CD14-positive monocyte (primary cell): ENCODE measurements at regions not wholly inside any gene's neighbourhood (a gene's known extent, or its start where the extent isn't known, plus 50 kb on each side); places are given as distances from the start of the nearest gene placed in this dataset.

Source experiments
- DNase-seq, 3 donors: peaks; one replicate each; pipeline ENCODE4 v3.0.0-alpha.2; 2011 to 2022
- H2AFZ ChIP-seq: 2 replicates; pipeline ENCODE4 v1.6.0; 2012; ENCODE audit warnings: mild to moderate bottlenecking, low read depth, low read length, inconsistent platforms; ENCODE audit not compliant: insufficient read depth, poor library complexity, severe bottlenecking
- H3K27ac ChIP-seq, 2 donors: 1 replicate in 1 of 2; 2 replicates in 1 of 2; pipeline ENCODE4 v1.5.1; 2012 to 2013; ENCODE audit warnings: low read length in 2 of 2, control low read depth in 1 of 2, inconsistent platforms in 1 of 2, low read depth in 1 of 2, mild to moderate bottlenecking in 1 of 2
- H3K27me3 ChIP-seq, 2 donors: one replicate each; pipeline versions ENCODE4 v1.6.0 to v1.6.1; 2011 to 2013; ENCODE audit warnings: low read length in 2 of 2; ENCODE audit not compliant: control insufficient read depth in 2 of 2, insufficient read depth in 2 of 2
- H3K36me3 ChIP-seq, 2 donors: replicated peaks in 1 of 2; 1 replicate in 1 of 2; 2 replicates in 1 of 2; pipeline versions ENCODE4 v1.5.1 to v1.6.1; 2012 to 2013; ENCODE audit warnings: low read length in 2 of 2, control low read depth in 1 of 2, inconsistent platforms in 1 of 2, mild to moderate bottlenecking in 1 of 2; ENCODE audit not compliant: insufficient read depth in 2 of 2, control insufficient read depth in 1 of 2
- H3K4me1 ChIP-seq, 2 donors: 1 replicate in 1 of 2; 2 replicates in 1 of 2; pipeline versions ENCODE4 v1.5.1 to v1.6.1; 2012 to 2013; ENCODE audit warnings: low read length in 2 of 2, control low read depth in 1 of 2, inconsistent platforms in 1 of 2, mild to moderate bottlenecking in 1 of 2, moderate library complexity in 1 of 2; ENCODE audit not compliant: insufficient read depth in 2 of 2, control insufficient read depth in 1 of 2
- H3K4me2 ChIP-seq: replicated peaks from 2 replicates; pipeline ENCODE3; 2012; ENCODE audit warnings: low read length, moderate library complexity, mild to moderate bottlenecking; ENCODE audit not compliant: poor library complexity, severe bottlenecking; ENCODE audit errors: extremely low read depth
- H3K4me3 ChIP-seq, 3 experiments: fragments of 200-600 bp in 1 of 3; sonication (generic) in 1 of 3; replicated peaks in 1 of 3; 1 replicate in 2 of 3; 2 replicates in 1 of 3; pipeline ENCODE4 v1.5.1; 2011 to 2013; ENCODE audit warnings: low read length in 3 of 3, mild to moderate bottlenecking in 3 of 3, control low read depth in 2 of 3, low read depth in 2 of 3, inconsistent platforms in 1 of 3, moderate library complexity in 1 of 3
- H3K79me2 ChIP-seq: 2 replicates; pipeline ENCODE4 v1.6.0; 2012; ENCODE audit warnings: mild to moderate bottlenecking, control low read depth, inconsistent platforms, low read length, moderate library complexity; ENCODE audit not compliant: insufficient read depth
- H3K9ac ChIP-seq: 2 replicates; pipeline ENCODE4 v1.6.0; 2017; ENCODE audit warnings: low read length, mild to moderate bottlenecking; ENCODE audit not compliant: insufficient read depth, poor library complexity, severe bottlenecking
- H3K9me3 ChIP-seq, 2 donors: replicated peaks in 1 of 2; 1 replicate in 1 of 2; 2 replicates in 1 of 2; pipeline versions ENCODE4 v1.5.1 to v1.6.1; 2012 to 2013; ENCODE audit warnings: low read length in 2 of 2, control low read depth in 1 of 2; ENCODE audit not compliant: control insufficient read depth in 1 of 2, insufficient read depth in 1 of 2
- H4K20me1 ChIP-seq: 2 replicates; pipeline ENCODE4 v1.6.0; 2012; ENCODE audit warnings: mild to moderate bottlenecking, low read length, control low read depth, moderate library complexity; ENCODE audit not compliant: insufficient read depth
- H3K27ac Mint-ChIP-seq, 7 donors: one replicate each; pipeline ENCODE4 v1.8.0; 2020; ENCODE audit warnings: mild to moderate bottlenecking in 7 of 7, mixed read lengths in 7 of 7, moderate library complexity in 6 of 7, inconsistent platforms in 2 of 7
- H3K27me3 Mint-ChIP-seq, 3 donors: one replicate each; pipeline ENCODE4 v1.8.0; 2021 to 2022; ENCODE audit warnings: low read depth in 3 of 3, mild to moderate bottlenecking in 3 of 3, mixed read lengths in 3 of 3, moderate library complexity in 3 of 3, inconsistent platforms in 1 of 3
- H3K36me3 Mint-ChIP-seq, 2 donors: one replicate each; pipeline ENCODE4 v1.8.0; 2020; ENCODE audit warnings: mixed read lengths in 2 of 2, inconsistent platforms in 1 of 2, mild to moderate bottlenecking in 1 of 2
- H3K4me1 Mint-ChIP-seq: one replicate; pipeline ENCODE4 v1.8.0; 2020; ENCODE audit warnings: mild to moderate bottlenecking, mixed read lengths
- H3K4me3 Mint-ChIP-seq, 2 donors: one replicate each; pipeline ENCODE4 v1.8.0; 2020; ENCODE audit warnings: mild to moderate bottlenecking in 2 of 2, mixed read lengths in 2 of 2, moderate library complexity in 1 of 2
- H3K9me3 Mint-ChIP-seq, 7 donors: one replicate each; pipeline ENCODE4 v1.8.0; 2020 to 2022; ENCODE audit warnings: mixed read lengths in 7 of 7, mild to moderate bottlenecking in 6 of 7, moderate library complexity in 6 of 7, inconsistent platforms in 2 of 7
- CTCF ChIP-seq: fragments of 200-600 bp; IDR thresholded peaks from one replicate; pipeline ENCODE4 v1.8.0; 2022; ENCODE audit warnings: antibody characterized with exemption, mild to moderate bottlenecking
- WGBS: methylation state at CpG from one replicate; pipeline ENCODE4 v1.1.5; 2013; ENCODE audit warnings: missing lambda C conversion rate; ENCODE audit not compliant: insufficient coverage; 5-methylcytosine and 5-hydroxymethylcytosine counted together
- intact Hi-C, 2 donors: fragments of 100-400 bp; cut with micrococcal nuclease; formaldehyde crosslinking; loops; one replicate each; pipeline versions ENCODE4 v1.15.0 to v1.15.1; 2023

- no peak overlapping the region for H3K4me3 ChIP-seq
- no peak overlapping the region for H3K4me2 ChIP-seq
- TF ChIP-seq CTCF = no peak
- no peak for DNase-seq
- Mint-ChIP-seq H3K9me3 (no peaks in the 10 kb centered on the region), H3K27me3 (peaks cover 0 to 3% (median 2%) of the 10 kb centered on the region in 3 donors), H3K4me3 (no peak overlapping the region), H3K36me3 (no peaks in the 10 kb centered on the region), H3K4me1 (no peaks in the 10 kb centered on the region), H3K27ac (no peak overlapping the region)
- H3K79me2 ChIP-seq = no peaks in the 10 kb centered on the region
- intact Hi-C loops = no loop called here
- H3K4me1 ChIP-seq = no peaks in the 10 kb centered on the region
- H3K9me3 ChIP-seq = no peaks in the 10 kb centered on the region
- H3K9ac ChIP-seq = no peak overlapping the region
- no peaks in the 10 kb centered on the region for H3K36me3 ChIP-seq
- 94% methylated on average over 2 of the region's 7 CpGs for WGBS
- no peaks in the 10 kb centered on the region for H4K20me1 ChIP-seq
- no peak overlapping the region for H3K27ac ChIP-seq
- no peaks in the 10 kb centered on the region for H3K27me3 ChIP-seq
- H2AFZ ChIP-seq = no peak overlapping the region
Measured at GRCh38 chr15:47652328-47652727, 65.0 kb upstream of the SEMA6D start.

- Histone ChIP-seq H3K4me2 (no peak overlapping the region), H3K27ac (no peak overlapping the region), H2AFZ (no peak overlapping the region), H3K4me1 (no peaks in the 10 kb centered on the region), H3K79me2 (no peaks in the 10 kb centered on the region), H3K9me3 (no peaks in the 10 kb centered on the region), H3K9ac (no peak overlapping the region), H3K4me3 (no peak overlapping the region), H3K27me3 (no peaks in the 10 kb centered on the region), H4K20me1 (no peaks in the 10 kb centered on the region), H3K36me3 (no peaks in the 10 kb centered on the region)
- H3K36me3 Mint-ChIP-seq = no peaks in the 10 kb centered on the region
- no peak overlapping the region for H3K4me3 Mint-ChIP-seq
- no peak overlapping the region for H3K27ac Mint-ChIP-seq
- intact Hi-C loops = no loop called here
- H3K9me3 Mint-ChIP-seq = no peaks in the 10 kb centered on the region
- H3K4me1 Mint-ChIP-seq = no peaks in the 10 kb centered on the region
- TF ChIP-seq CTCF = no peak
- no CpG with 5 or more reads among the region's 2 CpGs for WGBS
- peaks cover 0 to 3% (median 2%) of the 10 kb centered on the region in 3 donors for H3K27me3 Mint-ChIP-seq
- no peak for DNase-seq
Measured at GRCh38 chr15:47652844-47653243, 64.5 kb upstream of the SEMA6D start.
